Daoy (cell line): ENCODE measurements at regions not wholly inside any gene's neighbourhood (a gene's known extent, or its start where the extent isn't known, plus 50 kb on each side); places are given as distances from the start of the nearest gene placed in this dataset.
A peak's percentile ranks its signal among the peaks of the same experiment; 100 is the strongest.

Experiments used
- DNase-seq: peaks from one replicate; pipeline ENCODE4 v3.0.0-alpha.2; 2015; ENCODE audit warnings: low read depth

DNA sequence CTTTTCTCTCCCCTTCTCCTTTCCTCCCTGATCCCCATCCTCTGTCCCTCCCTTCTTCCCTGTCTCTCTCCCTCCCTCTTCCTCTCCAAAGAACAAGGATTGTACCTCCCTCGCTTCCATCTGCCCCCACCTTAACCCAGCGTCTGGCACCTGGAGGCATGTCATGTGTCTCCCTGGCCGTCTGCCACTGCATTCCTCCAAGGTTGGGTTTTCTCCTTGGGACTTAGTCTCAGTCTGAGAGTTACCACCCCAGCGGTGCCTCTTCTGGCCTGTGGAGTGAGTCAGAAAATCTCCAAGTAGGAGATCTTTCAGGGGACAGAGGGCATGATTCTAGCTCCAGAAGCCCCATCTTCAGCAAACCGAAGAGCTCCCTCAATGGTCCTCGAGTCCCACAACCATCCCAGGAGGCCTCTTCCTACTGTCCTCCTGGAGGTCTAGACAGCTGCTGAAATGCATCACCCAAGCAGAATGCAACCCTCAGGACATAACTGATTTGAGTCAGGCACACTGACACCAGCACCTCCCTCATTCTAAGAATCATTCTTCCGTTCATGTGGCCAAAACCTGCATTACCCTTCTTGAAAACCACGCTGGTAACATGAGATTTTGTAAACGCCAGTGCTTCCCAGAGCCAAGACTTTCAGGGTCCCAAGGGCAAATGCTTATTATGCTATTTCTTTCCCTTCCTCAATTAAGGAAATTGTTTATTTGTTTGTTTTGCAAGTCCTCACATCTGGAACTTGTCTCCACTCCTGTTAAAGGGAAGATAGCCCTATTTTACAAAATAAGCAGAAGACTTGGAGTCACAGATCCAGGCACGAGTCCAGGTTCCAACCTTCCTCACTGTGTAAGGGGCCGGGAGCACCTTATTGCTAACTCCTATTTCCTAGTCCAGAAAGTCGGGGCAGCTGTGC, 463.2 kb downstream of the BCL11B start:
- DNase-seq, result peak; percentile 54

DNA sequence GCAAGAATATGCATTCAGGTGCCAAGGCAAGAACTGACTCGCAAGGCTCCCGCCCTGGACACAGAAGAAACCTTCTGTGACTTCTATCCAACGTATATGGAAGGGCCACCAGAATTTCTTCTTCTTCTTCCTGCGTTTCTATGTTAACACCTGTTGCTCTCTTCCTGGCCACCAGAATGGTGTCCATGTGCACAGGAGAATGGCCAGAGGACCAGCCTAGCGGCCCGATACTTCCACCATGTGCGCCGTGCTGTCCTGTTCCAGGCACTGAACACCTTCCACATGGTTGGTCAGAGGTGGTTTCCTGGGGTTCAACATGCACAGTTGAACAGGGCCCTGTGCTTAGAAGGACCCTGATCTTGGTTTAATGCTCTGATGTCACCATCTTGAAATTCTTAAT, 455.8 kb downstream of the BCL11B start:
- DNase-seq, result no peak

DNA sequence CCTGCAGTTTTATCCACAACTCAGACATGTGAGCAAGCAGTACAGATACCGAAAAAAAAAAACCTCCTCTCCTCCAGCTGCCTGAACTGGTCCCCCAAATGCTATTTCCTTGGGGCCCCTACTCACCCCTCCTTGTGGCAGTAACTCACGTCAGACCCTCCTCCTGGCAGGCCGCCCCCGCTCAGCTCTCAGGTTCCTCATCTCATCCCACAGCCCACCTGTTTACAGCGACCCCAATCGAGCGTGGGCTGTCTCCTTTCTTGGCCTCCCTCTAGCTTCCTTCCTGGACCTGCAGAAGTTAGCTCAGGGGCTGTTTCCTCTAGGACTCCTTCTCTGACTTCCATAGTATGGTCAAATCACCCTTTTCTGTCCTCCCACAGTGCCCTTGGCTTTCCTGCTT, 455.3 kb downstream of the BCL11B start:
- no peak for DNase-seq

DNA sequence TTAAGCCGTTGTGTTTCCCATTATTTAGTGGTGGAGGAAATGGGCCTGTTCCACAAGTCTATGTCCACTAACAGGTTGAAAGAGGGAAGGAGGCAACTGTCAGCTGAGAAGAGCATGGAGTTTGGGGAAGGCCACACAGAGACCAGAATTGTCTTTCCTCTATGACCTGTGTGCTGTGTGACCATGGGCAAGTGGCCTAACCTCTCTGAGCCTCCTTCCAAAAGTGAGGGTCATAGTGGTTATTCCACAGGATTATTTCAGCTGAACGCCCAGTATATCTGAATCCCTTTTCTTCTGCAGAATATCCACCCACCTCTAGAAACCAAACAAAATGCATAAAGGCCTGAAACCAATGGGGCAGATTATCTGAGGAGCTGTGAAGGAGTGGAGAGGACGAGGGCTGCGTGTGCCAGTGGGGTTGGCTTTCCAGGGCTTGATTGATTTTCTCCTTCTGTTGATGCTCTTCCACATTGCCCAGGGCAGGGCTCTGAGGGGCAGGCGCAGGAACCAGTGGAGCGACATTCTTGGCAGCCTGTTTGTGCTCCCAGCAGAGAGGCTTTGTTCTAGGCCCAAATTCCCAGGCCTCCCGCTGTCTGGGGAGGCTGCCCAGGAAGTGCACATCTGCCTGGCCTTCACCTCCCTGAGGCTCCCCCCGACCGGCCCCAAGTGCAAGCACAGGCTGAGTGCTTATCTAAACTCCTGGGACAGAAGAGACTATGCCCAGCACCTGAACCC, 452.7 kb downstream of the BCL11B start:
- no peak for DNase-seq

DNA sequence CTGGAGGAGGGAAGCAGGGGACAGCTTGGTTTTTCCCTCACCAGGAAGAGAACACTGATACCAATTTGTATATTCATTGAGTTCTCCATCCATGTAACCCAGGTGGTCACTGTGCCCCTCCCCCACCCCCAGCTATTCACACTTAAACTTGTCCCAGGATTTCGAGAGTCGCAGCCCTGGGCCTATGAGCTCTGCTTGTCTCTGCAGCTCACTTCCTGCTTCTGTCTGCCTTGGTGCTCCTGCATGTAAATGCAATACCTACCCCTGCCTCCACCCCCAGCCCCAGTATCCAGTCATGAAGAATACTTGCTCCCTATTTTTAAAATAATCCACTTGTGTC, 452.2 kb downstream of the BCL11B start:
- no peak for DNase-seq

DNA sequence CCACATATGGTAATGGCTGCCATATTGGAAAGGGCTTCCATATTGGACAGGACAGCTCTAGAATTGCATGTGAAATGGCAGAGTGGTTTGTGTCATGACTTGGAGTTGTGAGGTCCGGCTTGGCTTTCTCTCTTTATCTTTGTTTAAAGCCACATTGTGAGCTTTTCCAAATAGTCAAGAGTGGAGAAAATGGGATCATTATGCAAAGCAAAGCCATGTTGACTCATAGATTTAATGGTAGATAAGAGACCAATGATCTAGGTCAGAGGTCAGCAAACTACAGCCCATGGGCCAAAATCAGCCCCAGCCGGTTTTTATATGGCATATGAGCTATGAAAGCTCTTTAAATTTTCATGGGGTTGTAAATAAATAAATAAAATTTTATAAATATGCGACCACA, 449.1 kb downstream of the BCL11B start:
- peak; percentile 59 for DNase-seq

DNA sequence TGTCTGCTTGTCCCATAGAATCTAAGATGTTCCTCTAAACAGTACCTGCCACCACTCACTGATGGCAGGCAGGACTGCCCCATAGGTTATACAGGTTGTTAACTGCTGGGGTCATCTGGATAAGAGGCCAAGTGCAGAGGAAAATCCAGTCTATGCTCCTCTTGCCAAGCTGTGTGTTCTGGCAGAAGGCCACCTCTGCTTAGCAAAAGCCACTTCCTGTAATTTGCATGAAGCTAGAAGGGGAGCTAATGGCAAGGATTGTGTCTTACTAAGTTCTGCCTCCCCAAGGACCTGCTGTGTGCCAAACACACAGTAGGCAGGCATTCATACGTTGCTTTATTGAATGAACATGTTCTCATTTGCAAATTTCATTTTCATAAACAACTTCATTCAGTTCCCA, 445.4 kb downstream of the BCL11B start:
- peak; percentile 66 for DNase-seq

DNA sequence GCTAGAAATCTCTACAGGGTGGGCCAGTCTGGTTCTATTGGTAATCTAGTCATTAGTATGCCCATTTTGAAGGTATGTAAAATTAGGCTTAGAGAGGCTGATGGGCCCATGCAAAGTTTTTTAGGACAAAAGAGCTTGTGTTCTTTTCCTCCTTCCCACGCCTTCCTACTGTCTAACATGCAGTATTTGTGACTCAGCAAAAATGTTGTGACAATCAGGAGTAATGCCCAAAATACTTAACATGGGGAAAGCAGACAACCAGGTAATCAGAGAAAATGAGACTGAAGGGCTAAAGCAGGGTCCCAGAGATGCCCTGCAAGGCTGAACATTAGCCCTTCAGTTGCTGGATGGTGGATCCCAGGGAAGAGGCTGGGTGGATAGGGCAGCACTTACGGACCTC, 437.9 kb downstream of the BCL11B start:
- no peak for DNase-seq

DNA sequence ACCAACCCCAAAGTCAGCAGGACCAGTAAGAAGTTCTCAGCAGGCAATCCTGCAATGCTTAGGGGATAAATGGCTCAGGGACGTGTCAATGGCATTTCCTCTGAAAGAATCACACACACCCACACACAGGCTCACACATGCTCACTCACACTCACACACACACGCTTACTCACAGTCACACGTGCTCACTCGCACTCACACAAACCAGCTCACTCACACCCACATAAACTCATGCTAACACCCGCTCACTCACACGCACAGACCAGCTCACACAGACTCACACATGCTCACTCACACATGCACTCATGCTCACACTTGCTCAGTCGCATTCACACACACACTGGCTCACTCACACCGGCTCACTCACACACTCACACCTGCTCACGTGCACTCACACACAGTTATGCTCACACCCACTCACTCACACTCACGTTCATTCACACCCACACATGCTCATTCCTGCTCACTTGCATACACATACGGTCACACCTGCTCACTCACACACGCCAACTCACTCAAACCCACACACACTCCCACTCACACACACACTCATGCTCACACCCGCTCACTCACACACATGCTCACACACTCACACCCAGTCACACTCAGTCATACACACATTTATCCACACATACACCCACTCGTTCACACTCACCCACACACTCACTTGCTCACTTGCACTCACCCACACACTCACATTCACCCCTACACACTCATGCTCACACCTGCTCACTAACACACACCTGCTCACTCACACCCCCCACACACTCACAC, 436.8 kb downstream of the BCL11B start:
- no peak for DNase-seq

DNA sequence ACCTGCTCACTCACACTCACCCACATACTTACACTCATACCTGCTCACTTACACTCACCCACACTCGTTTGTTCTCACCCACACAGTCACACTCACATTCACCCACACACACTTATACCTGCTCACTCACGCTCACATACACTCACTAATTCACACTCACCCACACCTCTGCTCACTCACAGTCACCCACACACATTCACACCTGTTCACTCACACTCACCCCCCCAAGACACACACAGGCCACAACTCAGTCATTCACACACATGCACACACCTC, 436.2 kb downstream of the BCL11B start:
- no peak for DNase-seq

DNA sequence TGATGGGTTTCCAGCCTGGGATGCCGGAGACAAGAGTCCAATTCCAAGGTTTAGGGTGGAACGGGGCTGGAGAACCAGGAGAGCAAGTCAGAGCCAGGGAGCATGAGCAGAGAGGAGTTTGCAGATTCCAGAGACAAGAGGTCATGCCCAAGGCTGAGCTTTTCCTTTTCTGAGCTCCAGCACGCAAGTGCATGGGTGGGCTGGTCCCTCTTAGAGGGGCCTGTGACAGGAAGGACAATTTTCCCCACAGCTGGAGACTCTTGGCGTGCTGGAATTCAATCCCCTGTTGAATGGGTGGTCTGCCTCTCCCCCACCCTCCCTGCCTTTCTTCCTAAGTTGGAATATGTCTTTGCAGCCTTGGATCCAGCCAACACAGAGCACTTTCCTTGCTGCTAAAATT, 431.9 kb downstream of the BCL11B start:
- no peak for DNase-seq

DNA sequence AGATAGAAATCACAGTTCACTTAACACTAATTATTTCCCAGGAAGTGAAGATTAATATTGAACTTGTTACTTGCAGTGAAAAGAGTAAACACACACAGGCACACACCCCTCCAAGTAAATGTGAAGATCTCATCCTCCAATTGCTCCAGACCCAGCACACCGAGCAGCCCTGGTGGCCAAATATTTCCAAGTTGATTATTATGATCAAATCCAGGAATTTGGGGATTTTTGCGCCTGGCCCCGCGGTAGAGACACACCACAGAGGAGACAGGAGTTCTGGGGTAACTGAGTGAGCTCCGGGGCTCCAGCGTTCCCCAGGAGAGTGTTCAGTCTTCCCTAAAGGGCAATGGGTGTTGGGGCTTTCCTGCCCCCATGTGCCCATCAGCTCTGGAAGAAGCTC, 431.5 kb downstream of the BCL11B start:
- DNase-seq, result no peak

DNA sequence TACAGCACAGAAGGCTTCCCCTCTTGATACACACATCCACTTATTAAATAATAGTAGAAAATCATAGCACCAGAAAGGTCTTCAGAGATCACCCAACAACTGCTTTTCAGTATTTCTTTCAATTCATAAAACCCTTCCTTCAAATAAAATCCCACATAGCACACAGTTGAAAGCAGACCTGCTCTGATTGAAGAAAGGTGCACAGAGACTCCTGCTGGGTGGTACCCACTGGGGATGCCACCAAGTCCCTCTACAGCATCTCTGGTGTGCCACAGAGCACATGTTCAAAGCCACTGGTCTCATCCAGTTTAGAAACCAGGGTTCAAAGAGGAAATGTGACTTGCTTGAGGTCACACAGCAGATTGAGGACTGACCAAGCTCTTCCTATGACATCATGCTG, 427.5 kb downstream of the BCL11B start:
- DNase-seq, result no peak

DNA sequence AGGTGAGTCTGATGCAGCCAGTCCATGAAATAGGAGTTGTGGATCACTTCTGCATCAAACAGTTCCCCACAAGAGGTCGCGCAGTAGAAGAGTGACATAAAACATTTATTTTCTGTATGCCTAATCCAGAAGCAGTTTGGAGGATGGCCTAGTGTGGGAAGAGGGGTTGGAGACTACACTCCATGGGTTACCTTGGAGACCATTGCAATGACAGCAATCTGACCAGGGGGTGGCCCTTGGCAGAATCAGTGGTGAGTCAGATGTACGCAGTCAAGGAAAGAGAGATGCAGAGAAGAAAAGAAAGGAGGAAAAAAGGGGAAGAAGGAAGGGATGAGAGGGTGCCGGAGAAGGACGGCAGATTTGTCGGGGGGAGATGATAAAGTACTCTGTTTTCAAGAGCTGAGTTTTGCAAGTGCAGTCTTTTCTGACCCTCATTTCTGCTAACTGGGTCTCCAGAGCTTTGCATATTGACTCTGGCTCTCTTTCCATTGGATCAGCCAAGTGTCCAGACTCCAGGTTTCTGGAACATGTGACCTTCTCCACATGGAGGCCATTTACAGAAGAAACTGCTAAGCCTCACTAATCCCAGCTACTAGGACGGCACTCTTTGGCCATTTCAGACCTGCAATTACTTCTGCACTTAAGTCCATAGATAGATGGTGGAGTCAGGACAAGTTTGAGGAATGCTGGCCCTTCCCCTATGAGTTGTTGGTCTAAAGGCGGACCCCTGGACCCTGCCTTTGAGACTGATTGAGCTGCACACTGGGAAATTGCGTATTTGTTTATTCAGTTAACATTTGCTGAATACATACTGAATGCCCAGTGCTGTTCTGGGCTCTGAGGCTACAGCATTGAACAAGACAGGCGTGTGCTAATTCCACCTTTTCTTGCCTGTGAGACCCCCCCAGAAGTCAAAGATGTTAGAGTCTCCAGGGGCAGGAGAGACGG, 424.2 kb downstream of the BCL11B start:
- DNase-seq, result peak; percentile 63

DNA sequence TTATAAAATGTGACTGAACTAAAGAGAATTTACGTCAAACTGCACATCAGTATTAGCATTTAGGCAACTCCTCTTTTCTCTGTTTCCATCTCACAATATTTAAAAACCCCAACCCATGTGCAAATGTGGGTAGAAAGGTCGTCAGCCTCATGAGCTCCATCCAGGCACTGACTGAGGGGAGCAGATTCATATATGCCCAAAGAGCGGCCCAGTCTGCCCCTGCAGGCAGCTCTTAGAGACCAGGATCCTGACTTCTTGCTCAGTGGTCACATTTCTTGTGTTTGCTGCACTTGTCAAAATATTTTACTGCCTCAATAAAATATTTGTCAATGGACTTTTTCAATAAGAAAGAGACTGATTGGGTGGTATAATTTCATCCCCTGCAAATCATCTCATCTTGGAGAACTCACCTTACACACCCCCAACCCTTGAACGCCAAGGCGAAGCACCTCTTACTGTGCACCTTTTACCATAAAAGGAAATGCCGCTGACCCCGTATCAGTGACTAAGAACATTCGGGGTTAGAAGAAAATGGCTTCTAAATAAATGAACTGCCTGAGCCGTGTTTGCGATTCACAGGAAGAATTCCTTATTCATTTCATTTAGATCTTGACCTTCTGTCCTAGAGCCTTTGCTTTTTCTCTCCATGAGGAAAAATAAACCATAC, 418.8 kb downstream of the BCL11B start:
- no peak for DNase-seq

DNA sequence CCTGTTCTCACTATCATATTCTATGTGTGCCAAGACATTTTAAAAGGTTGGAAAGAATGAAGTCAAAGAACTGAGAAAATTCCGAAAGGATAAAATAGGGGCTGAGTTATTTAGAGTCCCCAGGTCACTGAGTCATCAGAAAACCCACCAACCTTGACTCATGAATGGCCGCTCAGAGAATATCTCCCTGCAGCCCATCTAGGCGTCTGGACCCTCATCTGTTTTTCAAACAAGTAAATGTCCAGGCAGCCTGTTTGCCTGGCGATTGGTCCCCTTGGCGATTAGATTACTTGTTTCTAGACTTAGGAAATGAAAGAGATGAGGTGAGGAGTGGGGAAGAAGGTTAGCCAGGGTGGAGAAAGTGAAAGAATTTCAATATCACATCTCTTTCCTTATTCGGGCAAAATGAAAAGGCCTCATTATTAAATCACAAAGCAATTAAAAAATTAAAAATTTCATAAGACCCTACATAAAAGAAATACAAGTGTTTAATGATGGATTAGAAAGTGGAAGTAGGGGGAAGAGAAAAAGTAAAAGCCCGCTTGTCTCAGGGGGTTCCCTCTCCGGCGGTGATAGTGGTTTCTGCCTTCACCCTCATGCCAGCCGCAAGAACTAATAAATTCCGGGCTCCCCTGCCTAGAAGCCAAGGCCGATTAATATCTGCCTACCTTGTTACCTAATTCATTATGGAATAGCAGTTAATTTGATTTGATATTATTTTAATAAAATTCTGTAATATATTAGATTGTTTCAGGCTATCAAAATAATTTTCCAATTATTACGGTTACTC, 415.9 kb downstream of the BCL11B start:
- DNase-seq, result no peak

DNA sequence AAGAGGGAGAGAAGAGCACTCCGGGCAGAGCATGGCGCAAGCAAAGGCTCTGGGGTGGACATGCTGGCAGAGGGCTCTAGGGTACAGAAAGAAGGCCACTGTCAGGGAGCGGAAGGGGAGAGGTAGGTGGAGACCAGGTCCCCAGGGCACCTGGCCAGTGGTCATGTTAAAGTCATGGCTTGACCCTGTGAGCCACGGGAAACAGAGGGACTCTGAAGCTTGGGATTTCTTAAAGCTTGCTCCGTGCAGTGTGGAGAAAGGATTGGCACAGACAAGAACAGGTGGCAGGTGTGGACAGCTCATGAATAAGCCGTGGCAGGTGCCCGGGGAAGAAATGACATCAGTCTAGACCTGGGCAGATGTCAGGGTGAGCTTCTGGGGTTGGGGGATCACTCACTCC, 413.8 kb downstream of the BCL11B start:
- no peak for DNase-seq

DNA sequence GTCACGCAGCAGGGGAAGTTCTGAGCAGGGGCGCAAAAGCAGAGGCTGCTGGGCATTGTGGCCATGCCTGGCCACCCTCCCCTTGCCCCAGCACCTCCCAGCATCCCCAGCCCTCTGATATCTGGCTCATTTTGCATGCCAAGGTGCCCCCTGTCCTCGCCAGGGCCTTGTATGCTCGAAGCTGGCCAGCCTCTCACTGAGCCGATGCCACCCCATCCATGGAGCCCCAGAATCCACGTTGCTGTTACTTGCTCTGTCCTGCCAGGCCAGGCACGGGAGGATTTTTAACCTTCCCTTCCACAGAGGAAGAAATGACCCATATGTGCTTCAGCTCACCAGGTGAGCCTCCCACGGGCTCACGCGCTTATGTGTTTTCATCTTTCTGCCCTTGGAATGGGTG, 413.4 kb downstream of the BCL11B start:
- DNase-seq, result no peak

DNA sequence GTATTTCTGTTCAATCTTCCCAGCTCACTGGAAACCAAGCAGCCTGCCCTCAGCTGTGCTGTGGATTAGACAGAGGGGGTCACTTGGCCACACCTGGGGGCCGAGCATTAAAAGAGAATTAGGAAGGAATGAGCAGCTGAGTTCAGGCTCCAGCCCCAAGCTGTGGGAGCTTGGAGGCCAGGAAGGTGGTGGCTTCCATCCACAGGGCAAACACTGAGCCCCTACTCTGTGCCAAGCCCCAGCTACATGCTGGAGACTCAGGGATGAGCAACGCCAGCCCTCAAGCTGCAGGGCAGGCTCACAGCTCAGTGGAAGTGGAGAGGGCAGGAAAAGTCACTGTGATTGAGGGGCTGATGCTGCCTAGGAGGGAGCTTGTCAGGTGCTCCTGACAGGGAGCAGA, 412.7 kb downstream of the BCL11B start:
- no peak for DNase-seq

DNA sequence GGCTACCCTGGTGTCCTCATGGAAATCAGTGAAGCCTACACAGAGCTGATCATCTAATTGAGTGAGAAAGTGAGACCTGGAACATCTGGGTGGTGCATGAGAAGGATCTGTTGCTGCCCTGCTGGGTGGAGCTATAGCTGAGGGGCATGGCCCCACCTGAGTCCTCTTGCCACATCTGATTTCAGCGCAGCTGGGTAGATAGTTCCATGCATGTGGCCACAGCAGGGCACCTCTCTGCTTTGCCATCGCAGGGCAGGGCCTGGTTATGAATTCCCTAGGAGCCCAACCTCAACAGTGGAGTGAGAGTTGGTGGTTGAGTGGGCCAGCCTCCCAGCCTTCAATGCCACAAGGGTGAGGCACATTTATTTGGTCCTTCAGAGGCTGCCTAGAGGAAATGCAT, 407.8 kb downstream of the BCL11B start:
- DNase-seq, result no peak
